GM21717 (cell line): ENCODE measurements at regions not wholly inside any gene's neighbourhood (a gene's known extent, or its start where the extent isn't known, plus 50 kb on each side); places are given as distances from the start of the nearest gene placed in this dataset.
A peak's percentile ranks its signal among the peaks of the same experiment; 100 is the strongest.

Source experiments
- ATAC-seq: cut with Tn5 transposase; IDR thresholded peaks from one replicate; pipeline ENCODE4 v1.9.1; 2021; ENCODE audit warnings: mild to moderate bottlenecking, moderate library complexity; ENCODE audit not compliant: unreplicated experiment

- ATAC-seq: no peak
These were observed 524.1 kb upstream of the FBXO33 start for GRCh38 chr14:39956372-39956771.

- no peak for ATAC-seq
These were observed 516.0 kb upstream of the FBXO33 start for GRCh38 chr14:39948235-39948634.

GRCh38 chr14:39946807-39947206 is 514.6 kb upstream of the FBXO33 start:
- ATAC-seq: no peak

GRCh38 chr14:39939023-39939422 is 506.8 kb upstream of the FBXO33 start:
- ATAC-seq: no peak

- peak; percentile 90 for ATAC-seq
These were observed 480.2 kb upstream of the FBXO33 start for GRCh38 chr14:39912192-39913100.

GRCh38 chr14:39897657-39898056 is 465.4 kb upstream of the FBXO33 start:
- ATAC-seq: no peak

GRCh38 chr14:39890026-39890425 is 457.8 kb upstream of the FBXO33 start:
- no peak for ATAC-seq

- ATAC-seq: no peak
These were observed 451.9 kb upstream of the FBXO33 start for GRCh38 chr14:39884091-39884490.

- no peak for ATAC-seq
These were observed 448.7 kb upstream of the FBXO33 start for GRCh38 chr14:39880965-39881364.

GRCh38 chr14:39880106-39880695 is 448.0 kb upstream of the FBXO33 start:
- no peak for ATAC-seq

GRCh38 chr14:39877577-39878190 is 445.5 kb upstream of the FBXO33 start:
- ATAC-seq: no peak

- no peak for ATAC-seq
These were observed 444.7 kb upstream of the FBXO33 start for GRCh38 chr14:39876916-39877315.

- ATAC-seq: no peak
These were observed 442.8 kb upstream of the FBXO33 start for GRCh38 chr14:39875028-39875427.

- no peak for ATAC-seq
These were observed 441.6 kb upstream of the FBXO33 start for GRCh38 chr14:39873791-39874190.

GRCh38 chr14:39868949-39869348 is 436.7 kb upstream of the FBXO33 start:
- ATAC-seq: no peak

GRCh38 chr14:39868251-39868650 is 436.0 kb upstream of the FBXO33 start:
- ATAC-seq: no peak

- ATAC-seq: no peak
These were observed 431.2 kb upstream of the FBXO33 start for GRCh38 chr14:39863441-39863840.

GRCh38 chr14:39861696-39862095 is 429.5 kb upstream of the FBXO33 start:
- no peak for ATAC-seq

- ATAC-seq: no peak
These were observed 429.0 kb upstream of the FBXO33 start for GRCh38 chr14:39861229-39861600.

GRCh38 chr14:39860596-39861228 is 428.5 kb upstream of the FBXO33 start:
- ATAC-seq: no peak

- no peak for ATAC-seq
These were observed 427.1 kb upstream of the FBXO33 start for GRCh38 chr14:39859314-39859713.
